ENCODE measurements at regions not wholly inside any gene's neighbourhood (a gene's known extent, or its start where the extent isn't known, plus 50 kb on each side); places are given as distances from the start of the nearest gene placed in this dataset.

DNA sequence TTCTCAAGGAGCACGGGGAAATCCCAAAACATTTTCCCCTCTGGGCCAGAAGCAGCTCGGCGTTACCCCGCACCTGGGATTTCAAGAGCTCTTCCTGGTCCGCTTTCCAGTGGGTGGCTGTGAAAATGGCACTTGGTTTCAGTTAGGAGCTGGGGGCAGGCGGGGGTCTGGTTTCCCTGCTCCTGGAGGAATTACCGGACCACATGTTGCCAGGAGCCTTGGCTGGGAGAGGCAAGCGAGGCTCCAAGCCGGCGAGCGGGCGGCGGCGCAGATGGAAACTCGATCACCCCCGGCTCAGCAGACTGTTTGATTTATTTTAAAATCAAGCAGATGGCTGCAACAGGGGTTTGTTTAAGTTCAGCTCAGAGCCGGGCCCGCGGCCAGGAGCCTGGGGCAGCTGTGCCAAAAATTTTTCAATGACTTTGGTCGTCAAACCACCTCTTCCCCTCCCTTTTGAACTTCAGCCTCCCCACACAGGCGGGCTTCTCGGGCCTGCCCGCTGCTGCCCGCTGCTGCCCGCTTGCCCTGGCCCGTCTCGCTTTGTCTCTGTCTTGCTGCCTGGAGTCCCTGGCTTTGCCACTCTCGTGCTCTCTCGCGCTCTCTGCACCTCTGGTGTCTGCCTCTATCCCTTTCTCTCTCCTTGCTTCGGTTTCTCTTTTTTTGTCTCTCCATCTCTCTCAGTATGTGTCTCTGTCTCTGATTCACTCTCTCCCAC, 108.0 kb upstream of the CIBAR2 start:
- Histone ChIP-seq H3K27ac (ENCODE audit: low read length) (no peak overlapping the region), H3K36me3 (ENCODE audit: control insufficient read depth in 1 of 2, insufficient read depth in 2 of 2, low read length in 2 of 2) (no peaks in the 10 kb centered on the region), H3K27me3 (ENCODE audit: low read depth, low read length) (no peaks in the 10 kb centered on the region), H3K4me3 (ENCODE audit: low read depth in 1 of 2, low read length in 2 of 2) (peak overlapping the region; percentile 21 to 35), H3K4me1 (ENCODE audit: control insufficient read depth in 1 of 2, insufficient read depth in 2 of 2, low read length in 2 of 2) (peaks cover 3 to 26% of the 10 kb centered on the region in 2 donors), H3K9me3 (ENCODE audit: control insufficient read depth in 1 of 2, low read length in 2 of 2) (no peaks in the 10 kb centered on the region)

DNA sequence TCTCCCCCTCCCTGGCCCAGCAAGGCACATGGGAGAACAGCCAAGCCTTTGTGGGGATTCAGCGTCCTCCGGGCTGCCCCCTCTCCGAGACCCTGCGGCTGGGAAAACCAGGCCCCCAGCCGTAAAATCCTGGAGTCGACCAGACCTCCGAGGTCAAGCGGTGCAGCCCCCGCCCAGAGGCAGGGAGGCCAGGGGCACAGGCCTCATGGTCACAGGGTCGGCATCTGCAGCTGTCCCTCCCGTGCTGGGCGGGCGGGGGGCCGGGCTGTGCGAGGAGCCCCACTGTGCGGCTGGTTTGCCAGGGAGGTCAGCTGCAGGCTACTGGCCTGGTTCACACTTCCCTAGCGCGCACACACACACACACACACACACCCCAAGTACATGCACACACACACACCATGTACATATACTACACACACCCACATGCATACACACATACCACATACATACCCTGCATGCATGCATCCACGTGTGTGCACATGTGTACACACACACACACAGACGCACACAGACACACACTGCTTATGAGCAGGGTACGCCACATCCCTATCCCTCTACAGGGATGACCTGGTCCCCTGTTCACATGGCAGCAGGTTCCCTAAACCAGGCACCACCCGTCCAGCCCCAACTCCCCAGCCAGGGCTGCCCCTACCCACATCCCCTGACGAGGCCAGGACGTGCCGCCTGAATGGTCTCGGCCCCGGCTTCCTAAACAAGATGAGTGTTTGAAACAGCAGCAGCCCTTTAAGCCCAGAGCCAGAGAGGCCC, 108.9 kb upstream of the CIBAR2 start:
- H3K4me3 ChIP-seq (ENCODE audit: low read depth in 1 of 2, low read length in 2 of 2) = no peak overlapping the region
- no peaks in the 10 kb centered on the region for H3K27me3 ChIP-seq (ENCODE audit: low read depth, low read length)
- peaks cover 3 to 26% of the 10 kb centered on the region in 2 donors for H3K4me1 ChIP-seq (ENCODE audit: control insufficient read depth in 1 of 2, insufficient read depth in 2 of 2, low read length in 2 of 2)
- no peak overlapping the region for H3K27ac ChIP-seq (ENCODE audit: low read length)
- no peaks in the 10 kb centered on the region for H3K9me3 ChIP-seq (ENCODE audit: control insufficient read depth in 1 of 2, low read length in 2 of 2)
- no peaks in the 10 kb centered on the region for H3K36me3 ChIP-seq (ENCODE audit: control insufficient read depth in 1 of 2, insufficient read depth in 2 of 2, low read length in 2 of 2)

DNA sequence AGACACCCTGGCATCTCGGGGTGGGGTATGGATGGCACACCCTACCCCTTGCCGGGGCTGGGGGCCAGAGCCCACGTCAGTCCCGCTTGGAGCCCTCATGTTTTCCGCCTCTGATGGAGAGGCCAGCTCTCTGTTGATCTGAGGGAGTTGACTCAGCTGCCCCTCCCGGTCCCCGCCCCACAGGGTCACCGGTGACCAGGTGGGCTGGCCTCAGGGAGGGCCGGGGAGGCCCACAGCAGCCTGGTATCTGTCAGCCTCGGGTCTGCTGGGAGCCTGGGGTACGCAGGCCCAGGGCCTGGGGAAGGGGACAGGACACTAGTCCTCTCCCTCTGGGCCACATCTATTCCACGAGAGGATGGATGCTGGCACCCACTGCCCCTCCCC, 109.5 kb upstream of the CIBAR2 start:
- H3K27me3 ChIP-seq (ENCODE audit: low read depth, low read length) = no peaks in the 10 kb centered on the region
- no peaks in the 10 kb centered on the region for H3K36me3 ChIP-seq (ENCODE audit: control insufficient read depth in 1 of 2, insufficient read depth in 2 of 2, low read length in 2 of 2)
- no peak overlapping the region for H3K4me3 ChIP-seq (ENCODE audit: low read depth in 1 of 2, low read length in 2 of 2)
- no peak overlapping the region for H3K27ac ChIP-seq (ENCODE audit: low read length)
- H3K9me3 ChIP-seq (ENCODE audit: control insufficient read depth in 1 of 2, low read length in 2 of 2) = no peaks in the 10 kb centered on the region
- H3K4me1 ChIP-seq (ENCODE audit: control insufficient read depth in 1 of 2, insufficient read depth in 2 of 2, low read length in 2 of 2) = peaks cover 3 to 26% of the 10 kb centered on the region in 2 donors

DNA sequence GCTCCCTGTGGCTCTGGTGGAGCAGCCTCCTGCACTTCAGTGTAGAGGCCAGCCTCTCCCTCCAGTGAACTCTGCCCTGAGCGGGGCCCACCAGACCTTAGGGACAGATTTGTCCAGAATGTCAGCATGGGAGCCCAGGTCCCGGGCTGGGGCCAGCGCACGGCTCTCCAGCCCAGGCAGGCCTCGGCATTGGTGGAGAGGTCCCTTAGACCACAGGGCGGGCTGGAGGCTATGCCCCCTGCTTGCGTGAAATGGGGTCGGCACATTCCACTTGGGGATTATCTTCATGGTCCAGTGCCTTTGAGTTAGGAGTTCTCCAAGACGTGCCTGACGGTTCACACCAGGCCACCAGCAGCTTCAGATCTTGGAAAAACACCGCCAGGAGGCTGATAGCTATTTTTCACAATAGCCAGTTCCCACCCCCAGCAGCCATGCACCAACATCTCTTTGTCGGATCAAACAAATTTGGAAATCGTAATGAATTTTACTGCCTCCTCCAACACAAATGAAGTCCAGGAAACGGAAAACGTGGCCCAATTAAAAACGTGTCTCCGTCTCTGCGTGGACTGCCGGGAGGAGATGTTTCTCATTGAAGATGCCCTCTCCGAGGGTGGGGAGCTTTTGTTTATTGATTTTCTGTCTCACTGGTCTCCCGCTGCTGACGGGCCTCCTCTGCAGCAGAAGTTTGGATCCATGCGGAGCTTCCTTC, 110.0 kb upstream of the CIBAR2 start:
- Histone ChIP-seq H3K27me3 (ENCODE audit: low read depth, low read length) (no peaks in the 10 kb centered on the region), H3K4me3 (ENCODE audit: low read depth in 1 of 2, low read length in 2 of 2) (no peak overlapping the region), H3K4me1 (ENCODE audit: control insufficient read depth in 1 of 2, insufficient read depth in 2 of 2, low read length in 2 of 2) (peaks cover 3 to 28% of the 10 kb centered on the region in 2 donors), H3K9me3 (ENCODE audit: control insufficient read depth in 1 of 2, low read length in 2 of 2) (no peaks in the 10 kb centered on the region), H3K36me3 (ENCODE audit: control insufficient read depth in 1 of 2, insufficient read depth in 2 of 2, low read length in 2 of 2) (no peaks in the 10 kb centered on the region), H3K27ac (ENCODE audit: low read length) (no peak overlapping the region)

DNA sequence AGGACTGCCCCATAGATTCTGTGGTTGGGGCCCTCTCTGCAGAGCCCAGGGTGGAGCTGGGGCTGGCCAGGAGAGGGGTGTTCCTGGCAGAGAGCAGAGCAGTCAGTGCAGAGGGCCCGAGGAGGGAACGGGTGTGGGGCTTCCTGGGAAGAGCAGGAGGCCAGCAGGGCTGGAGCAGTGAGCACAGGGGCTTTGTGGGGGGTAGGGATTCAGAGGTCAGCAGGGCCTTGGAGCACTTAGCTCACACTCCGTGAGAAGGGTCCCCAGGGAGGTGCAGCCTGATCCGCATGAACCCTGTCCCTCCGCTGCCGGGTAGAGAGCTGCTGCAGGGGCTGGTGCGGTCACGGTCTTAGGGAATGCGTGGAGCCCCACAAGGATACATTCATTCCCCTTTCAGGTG, 113.0 kb upstream of the CIBAR2 start:
- no peaks in the 10 kb centered on the region for H3K27me3 ChIP-seq (ENCODE audit: low read depth, low read length)
- H3K36me3 ChIP-seq (ENCODE audit: control insufficient read depth in 1 of 2, insufficient read depth in 2 of 2, low read length in 2 of 2) = no peaks in the 10 kb centered on the region
- peaks cover 0 to 40% of the 10 kb centered on the region in 2 donors for H3K4me1 ChIP-seq (ENCODE audit: control insufficient read depth in 1 of 2, insufficient read depth in 2 of 2, low read length in 2 of 2)
- no peaks in the 10 kb centered on the region for H3K9me3 ChIP-seq (ENCODE audit: control insufficient read depth in 1 of 2, low read length in 2 of 2)
- no peak overlapping the region for H3K27ac ChIP-seq (ENCODE audit: low read length)
- H3K4me3 ChIP-seq (ENCODE audit: low read depth in 1 of 2, low read length in 2 of 2) = no peak overlapping the region

DNA sequence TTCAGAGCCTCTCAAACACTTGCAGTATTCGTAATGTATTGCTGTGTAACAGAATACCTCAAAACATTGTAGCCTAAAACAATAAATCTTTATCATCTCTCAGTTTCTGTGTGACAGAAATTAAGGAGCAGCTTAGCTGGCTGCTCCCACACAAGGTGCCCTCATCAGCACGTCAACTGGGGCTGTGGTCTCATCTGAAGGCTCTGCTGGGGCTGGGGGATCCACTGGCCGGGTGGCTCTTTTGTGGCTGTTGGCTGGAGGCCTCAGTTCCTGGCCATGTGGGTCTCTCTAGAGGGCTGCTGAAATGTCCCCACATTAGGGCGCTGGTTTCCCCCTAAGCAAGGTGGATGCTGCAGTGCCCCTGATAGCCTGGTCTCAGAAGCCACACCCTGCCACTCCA, 113.4 kb upstream of the CIBAR2 start:
- Histone ChIP-seq H3K36me3 (ENCODE audit: control insufficient read depth in 1 of 2, insufficient read depth in 2 of 2, low read length in 2 of 2) (no peaks in the 10 kb centered on the region), H3K4me3 (ENCODE audit: low read depth in 1 of 2, low read length in 2 of 2) (no peak overlapping the region), H3K27ac (ENCODE audit: low read length) (no peak overlapping the region), H3K27me3 (ENCODE audit: low read depth, low read length) (no peaks in the 10 kb centered on the region), H3K4me1 (ENCODE audit: control insufficient read depth in 1 of 2, insufficient read depth in 2 of 2, low read length in 2 of 2) (peaks cover 0 to 40% of the 10 kb centered on the region in 2 donors), H3K9me3 (ENCODE audit: control insufficient read depth in 1 of 2, low read length in 2 of 2) (no peaks in the 10 kb centered on the region)

DNA sequence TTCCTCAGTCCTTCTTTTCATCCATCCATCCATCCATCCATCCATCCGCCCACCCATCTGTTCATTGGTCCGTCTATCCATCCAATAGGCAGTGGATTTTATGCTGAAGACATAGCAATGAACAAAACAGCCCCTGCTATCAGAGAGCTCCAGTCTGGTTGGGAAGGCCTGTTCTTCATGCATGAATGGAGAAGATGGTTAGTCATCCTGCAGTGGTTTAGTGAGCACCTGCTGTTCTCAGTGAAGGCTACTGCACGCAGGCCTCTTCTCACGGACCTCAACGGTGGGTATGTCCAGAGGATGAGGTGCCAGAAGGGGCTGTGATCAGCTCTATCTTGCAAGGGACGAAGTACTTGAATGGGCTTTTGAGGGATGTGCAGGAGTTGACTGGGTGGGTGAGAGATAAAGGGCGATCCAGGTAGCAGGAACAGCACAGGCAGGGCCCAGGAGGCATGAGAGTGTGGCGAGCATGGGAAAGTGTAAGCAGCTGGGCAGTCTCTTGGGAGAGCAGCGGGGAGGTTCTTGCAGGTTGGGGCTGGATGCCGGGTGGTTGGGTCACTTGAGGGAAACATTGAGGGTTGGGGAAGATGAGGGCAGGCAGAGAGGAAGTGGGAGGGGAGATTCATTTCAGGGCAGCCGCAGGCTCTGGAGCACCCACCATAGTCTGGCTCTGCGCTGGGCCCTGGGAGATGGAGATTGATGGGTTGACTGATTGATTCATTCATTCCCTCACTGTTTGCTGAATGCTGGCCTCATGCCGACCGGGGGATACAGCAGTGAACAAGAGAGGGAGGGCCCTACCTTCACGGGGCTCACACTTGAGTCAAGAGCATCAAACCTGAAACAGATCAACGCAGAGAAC, 115.0 kb upstream of the CIBAR2 start:
- Histone ChIP-seq H3K4me3 (ENCODE audit: low read depth in 1 of 2, low read length in 2 of 2) (no peak overlapping the region), H3K27me3 (ENCODE audit: low read depth, low read length) (no peaks in the 10 kb centered on the region), H3K4me1 (ENCODE audit: control insufficient read depth in 1 of 2, insufficient read depth in 2 of 2, low read length in 2 of 2) (peaks cover 5 to 37% of the 10 kb centered on the region in 2 donors), H3K36me3 (ENCODE audit: control insufficient read depth in 1 of 2, insufficient read depth in 2 of 2, low read length in 2 of 2) (no peaks in the 10 kb centered on the region), H3K9me3 (ENCODE audit: control insufficient read depth in 1 of 2, low read length in 2 of 2) (no peaks in the 10 kb centered on the region), H3K27ac (ENCODE audit: low read length) (no peak overlapping the region)

DNA sequence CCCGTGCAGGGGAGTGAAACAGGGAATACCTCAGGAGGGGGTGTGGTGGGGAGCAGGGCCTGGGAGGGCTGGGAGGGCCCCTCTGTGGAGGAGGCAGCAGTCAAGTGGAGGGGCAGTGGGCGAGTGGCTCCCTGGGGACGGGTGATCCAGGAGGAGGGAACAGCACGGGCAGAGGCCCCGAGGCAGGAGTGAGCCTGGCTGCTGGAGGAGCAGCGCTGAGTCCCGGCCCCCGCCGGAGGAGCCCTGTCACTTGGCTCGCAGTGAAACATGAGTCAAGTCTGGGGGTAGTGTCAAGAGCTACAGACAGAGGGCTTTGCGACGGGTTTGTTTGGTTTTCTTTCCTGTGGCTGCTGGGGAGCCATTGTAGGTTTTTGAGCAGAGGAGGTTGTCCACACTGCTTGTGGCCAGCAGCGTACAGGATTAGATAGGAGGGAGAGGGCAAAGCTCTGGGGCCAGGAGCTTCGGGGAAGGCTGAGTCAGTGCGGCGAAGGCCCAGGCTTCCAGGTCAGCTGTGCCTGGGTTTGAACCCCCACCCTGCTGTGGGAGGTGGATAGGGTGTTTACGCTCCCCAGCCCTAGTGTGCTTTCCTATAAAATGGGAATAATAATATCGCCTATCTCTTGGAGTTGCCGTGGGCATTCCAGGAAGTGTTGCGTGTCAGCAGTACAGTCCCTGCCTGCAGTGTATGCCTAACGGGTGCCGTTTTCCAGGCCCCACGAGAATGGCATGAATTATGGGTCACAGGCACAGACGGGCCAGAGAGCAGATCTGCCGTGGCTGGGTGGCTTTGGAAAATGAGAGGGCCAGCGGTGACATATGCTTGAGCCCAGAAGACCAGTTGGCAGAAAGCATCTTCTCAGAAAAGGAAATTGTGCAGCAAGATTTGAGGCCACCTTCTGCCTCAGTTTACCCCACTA, 115.9 kb upstream of the CIBAR2 start:
- Histone ChIP-seq H3K27me3 (ENCODE audit: low read depth, low read length) (no peaks in the 10 kb centered on the region), H3K36me3 (ENCODE audit: control insufficient read depth in 1 of 2, insufficient read depth in 2 of 2, low read length in 2 of 2) (no peaks in the 10 kb centered on the region), H3K4me1 (ENCODE audit: control insufficient read depth in 1 of 2, insufficient read depth in 2 of 2, low read length in 2 of 2) (peaks cover 6 to 43% of the 10 kb centered on the region in 2 donors), H3K27ac (ENCODE audit: low read length) (no peak overlapping the region), H3K4me3 (ENCODE audit: low read depth in 1 of 2, low read length in 2 of 2) (no peak overlapping the region), H3K9me3 (ENCODE audit: control insufficient read depth in 1 of 2, low read length in 2 of 2) (no peaks in the 10 kb centered on the region)

DNA sequence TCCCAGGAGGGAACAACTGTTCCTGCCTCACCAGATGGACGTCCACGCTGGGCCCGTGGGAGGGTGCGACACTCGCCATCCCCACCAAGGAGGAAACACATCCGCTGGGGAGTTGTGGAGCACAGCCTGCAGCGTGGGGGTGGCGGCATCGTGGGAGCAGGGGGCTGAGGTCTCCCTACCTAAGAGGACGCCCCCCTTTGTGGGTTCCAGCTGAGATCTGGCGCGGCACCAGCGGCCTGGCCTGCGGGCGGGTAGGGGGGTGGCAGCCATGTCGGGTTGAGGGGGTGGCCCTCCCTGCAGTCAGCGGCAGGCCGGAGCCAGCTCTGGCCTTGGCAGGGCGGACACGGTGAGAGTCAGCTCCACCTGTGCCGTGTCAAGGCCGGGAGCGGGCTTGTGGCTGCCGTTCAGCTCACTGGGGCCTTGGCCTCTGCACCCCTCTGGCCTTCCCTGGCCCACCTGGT, 116.7 kb upstream of the CIBAR2 start:
- Histone ChIP-seq H3K9me3 (ENCODE audit: control insufficient read depth in 1 of 2, low read length in 2 of 2) (no peaks in the 10 kb centered on the region), H3K36me3 (ENCODE audit: control insufficient read depth in 1 of 2, insufficient read depth in 2 of 2, low read length in 2 of 2) (no peaks in the 10 kb centered on the region), H3K27ac (ENCODE audit: low read length) (no peak overlapping the region), H3K4me3 (ENCODE audit: low read depth in 1 of 2, low read length in 2 of 2) (no peak overlapping the region), H3K4me1 (ENCODE audit: control insufficient read depth in 1 of 2, insufficient read depth in 2 of 2, low read length in 2 of 2) (peaks cover 6 to 50% of the 10 kb centered on the region in 2 donors), H3K27me3 (ENCODE audit: low read depth, low read length) (no peaks in the 10 kb centered on the region)

DNA sequence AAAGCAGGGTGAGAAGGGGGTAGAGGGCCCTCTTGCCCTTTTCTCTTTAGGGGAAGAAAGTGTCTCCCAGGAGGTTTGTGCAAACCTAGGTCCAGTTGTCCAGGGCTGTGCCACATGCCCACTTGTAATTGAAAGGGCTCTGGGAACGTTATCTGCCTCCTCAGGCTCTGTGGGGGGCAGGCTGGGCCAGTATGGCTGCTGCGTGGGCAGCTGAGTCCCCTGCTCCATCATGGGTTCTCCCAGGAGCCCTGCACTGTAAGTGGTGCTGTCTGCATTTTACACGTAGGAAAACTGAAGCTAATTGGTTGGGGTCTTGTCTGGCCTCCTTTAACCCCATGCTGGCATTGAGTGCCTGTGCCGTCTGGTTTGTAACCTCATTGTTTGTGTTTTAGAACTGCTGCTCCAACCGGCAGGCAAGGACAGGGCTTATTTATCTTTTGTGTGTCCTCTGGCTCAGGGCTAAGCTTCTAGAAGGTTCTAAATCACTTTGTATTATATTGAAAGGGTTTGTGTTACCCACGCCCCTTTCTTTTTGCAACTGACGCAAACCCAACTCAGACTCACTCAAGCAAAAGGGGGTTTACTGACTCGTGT, 117.7 kb upstream of the CIBAR2 start:
- no peaks in the 10 kb centered on the region for H3K36me3 ChIP-seq (ENCODE audit: control insufficient read depth in 1 of 2, insufficient read depth in 2 of 2, low read length in 2 of 2)
- H3K4me1 ChIP-seq (ENCODE audit: control insufficient read depth in 1 of 2, insufficient read depth in 2 of 2, low read length in 2 of 2) = peaks cover 6 to 57% of the 10 kb centered on the region in 2 donors
- no peak overlapping the region for H3K27ac ChIP-seq (ENCODE audit: low read length)
- H3K4me3 ChIP-seq (ENCODE audit: low read depth in 1 of 2, low read length in 2 of 2) = no peak overlapping the region
- no peaks in the 10 kb centered on the region for H3K27me3 ChIP-seq (ENCODE audit: low read depth, low read length)
- no peaks in the 10 kb centered on the region for H3K9me3 ChIP-seq (ENCODE audit: control insufficient read depth in 1 of 2, low read length in 2 of 2)

All from muscle layer of duodenum (tissue), 2 donors.